ENCODE measurements at regions not wholly inside any gene's neighbourhood (a gene's known extent, or its start where the extent isn't known, plus 50 kb on each side); places are given as distances from the start of the nearest gene placed in this dataset.

- DNase-seq (ENCODE audit: low spot score), result no peak
- H3K27ac ChIP-seq, result no peak overlapping the region
- no peaks in the 10 kb centered on the region for H3K9me3 ChIP-seq
- TF ChIP-seq CTCF (IDR thresholded peaks at IDR 0.05), result no peak
- H3K27me3 ChIP-seq, result no peaks in the 10 kb centered on the region
- no peak overlapping the region for H3K4me3 ChIP-seq
- H3K36me3 ChIP-seq, result no peaks in the 10 kb centered on the region
- no peaks in the 10 kb centered on the region for H3K4me1 ChIP-seq
Measured at GRCh38 chr17:77750427-77751043, 208.0 kb upstream of the TNRC6C start.

GRCh38 chr17:77753246-77753645 is 205.3 kb upstream of the TNRC6C start:
- H3K4me1 ChIP-seq, result no peaks in the 10 kb centered on the region
- H3K4me3 ChIP-seq, result no peak overlapping the region
- no peaks in the 10 kb centered on the region for H3K36me3 ChIP-seq
- DNase-seq (ENCODE audit: low spot score), result no peak
- H3K27me3 ChIP-seq, result no peaks in the 10 kb centered on the region
- TF ChIP-seq CTCF (IDR thresholded peaks at IDR 0.05), result no peak
- no peaks in the 10 kb centered on the region for H3K9me3 ChIP-seq
- H3K27ac ChIP-seq, result no peak overlapping the region

- no peak overlapping the region for H3K4me3 ChIP-seq
- no peak for TF ChIP-seq CTCF (IDR thresholded peaks at IDR 0.05)
- no peaks in the 10 kb centered on the region for H3K4me1 ChIP-seq
- H3K9me3 ChIP-seq, result no peaks in the 10 kb centered on the region
- H3K27ac ChIP-seq, result no peak overlapping the region
- DNase-seq (ENCODE audit: low spot score), result no peak
- no peaks in the 10 kb centered on the region for H3K27me3 ChIP-seq
- no peaks in the 10 kb centered on the region for H3K36me3 ChIP-seq
Measured at GRCh38 chr17:77753691-77754245, 204.7 kb upstream of the TNRC6C start.

GRCh38 chr17:77754956-77755355 is 203.5 kb upstream of the TNRC6C start:
- DNase-seq (ENCODE audit: low spot score), result no peak
- H3K36me3 ChIP-seq, result no peaks in the 10 kb centered on the region
- no peak overlapping the region for H3K27ac ChIP-seq
- no peaks in the 10 kb centered on the region for H3K27me3 ChIP-seq
- no peak for TF ChIP-seq CTCF (IDR thresholded peaks at IDR 0.05)
- H3K4me1 ChIP-seq, result no peaks in the 10 kb centered on the region
- no peak overlapping the region for H3K4me3 ChIP-seq
- H3K9me3 ChIP-seq, result no peaks in the 10 kb centered on the region

- no peak for TF ChIP-seq CTCF (IDR thresholded peaks at IDR 0.05)
- H3K27me3 ChIP-seq, result no peaks in the 10 kb centered on the region
- no peaks in the 10 kb centered on the region for H3K36me3 ChIP-seq
- no peak overlapping the region for H3K4me3 ChIP-seq
- H3K27ac ChIP-seq, result no peak overlapping the region
- no peaks in the 10 kb centered on the region for H3K9me3 ChIP-seq
- no peak for DNase-seq (ENCODE audit: low spot score)
- H3K4me1 ChIP-seq, result no peaks in the 10 kb centered on the region
Measured at GRCh38 chr17:77755410-77755963, 203.0 kb upstream of the TNRC6C start.

- Histone ChIP-seq H3K9me3 (no peaks in the 10 kb centered on the region), H3K27me3 (no peaks in the 10 kb centered on the region), H3K4me3 (no peak overlapping the region), H3K27ac (no peak overlapping the region), H3K4me1 (no peaks in the 10 kb centered on the region), H3K36me3 (no peaks in the 10 kb centered on the region)
- TF ChIP-seq CTCF (IDR thresholded peaks at IDR 0.05), result no peak
- no peak for DNase-seq (ENCODE audit: low spot score)
Measured at GRCh38 chr17:77756028-77756427, 202.5 kb upstream of the TNRC6C start.

All from right atrium auricular region (tissue), 2 donors.